ENCODE measurements at regions not wholly inside any gene's neighbourhood (a gene's known extent, or its start where the extent isn't known, plus 50 kb on each side); places are given as distances from the start of the nearest gene placed in this dataset.

DNA sequence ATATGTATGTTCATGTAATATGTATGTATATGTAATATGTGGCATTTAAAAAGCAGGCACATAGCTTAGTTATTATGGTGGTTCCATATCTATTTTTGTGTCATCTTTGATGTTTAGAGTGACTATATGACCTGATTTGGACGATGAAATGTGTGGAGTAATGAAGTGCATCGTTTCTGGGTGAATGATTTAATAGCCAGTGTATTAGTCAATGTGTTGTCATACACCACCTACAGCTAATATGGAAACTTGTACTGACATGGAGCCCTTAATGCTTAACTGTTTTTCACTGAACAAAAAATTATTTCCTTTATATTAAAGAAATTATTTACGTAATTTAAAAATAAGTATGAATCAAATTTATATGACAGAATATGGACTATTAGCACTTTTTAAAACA is 292.3 kb upstream of the FSTL5 start:
- Histone ChIP-seq H3K9me3 (replicated peaks; ENCODE audit: insufficient read depth, low read length) (no peaks in the 10 kb centered on the region), H3K79me2 (ENCODE audit: low read length) (no peaks in the 10 kb centered on the region), H3K9ac (ENCODE audit: low read length) (no peak overlapping the region), H3K36me3 (replicated peaks; ENCODE audit: insufficient read depth, low read length) (no peaks in the 10 kb centered on the region), H3K27me3 (replicated peaks; ENCODE audit: insufficient read depth, low read length) (no peaks in the 10 kb centered on the region), H3K9me2 (replicated peaks; ENCODE audit: insufficient read depth, low read length) (no peaks in the 10 kb centered on the region), H3F3A (ENCODE audit: insufficient read depth, low read length) (no peaks in the 10 kb centered on the region), H3K27ac (ENCODE audit: low read length) (no peak overlapping the region), H3K4me1 (ENCODE audit: low read length) (no peaks in the 10 kb centered on the region), H2AFZ (ENCODE audit: low read length) (no peak overlapping the region), H4K20me1 (ENCODE audit: insufficient read depth, low read length) (no peaks in the 10 kb centered on the region), H3K4me3 (ENCODE audit: low read length) (no peak overlapping the region), H3K4me2 (ENCODE audit: low read depth, low read length) (no peak overlapping the region)
- TF ChIP-seq EZH2phosphoT487 (IDR thresholded peaks at IDR 0.05; ENCODE audit: low read length): no peak
- no peak for TF ChIP-seq CTCF (IDR thresholded peaks at IDR 0.05; ENCODE audit: low read length)
- TF ChIP-seq EZH2 (optimal IDR thresholded peaks at IDR 0.05; ENCODE audit: low read depth, low read length): no peak
- no peak for DNase-seq

GRCh38 chr4:162450531-162451035 is 286.8 kb upstream of the FSTL5 start:
- Histone ChIP-seq H3F3A (ENCODE audit: insufficient read depth, low read length) (no peaks in the 10 kb centered on the region), H2AFZ (ENCODE audit: low read length) (no peak overlapping the region), H3K9me3 (replicated peaks; ENCODE audit: insufficient read depth, low read length) (no peaks in the 10 kb centered on the region), H3K9me2 (replicated peaks; ENCODE audit: insufficient read depth, low read length) (no peaks in the 10 kb centered on the region), H3K27me3 (replicated peaks; ENCODE audit: insufficient read depth, low read length) (no peaks in the 10 kb centered on the region), H3K4me2 (ENCODE audit: low read depth, low read length) (no peak overlapping the region), H3K9ac (ENCODE audit: low read length) (no peak overlapping the region), H3K4me3 (ENCODE audit: low read length) (no peak overlapping the region), H3K79me2 (ENCODE audit: low read length) (no peaks in the 10 kb centered on the region), H3K36me3 (replicated peaks; ENCODE audit: insufficient read depth, low read length) (no peaks in the 10 kb centered on the region), H3K27ac (ENCODE audit: low read length) (no peak overlapping the region), H4K20me1 (ENCODE audit: insufficient read depth, low read length) (no peaks in the 10 kb centered on the region), H3K4me1 (ENCODE audit: low read length) (no peaks in the 10 kb centered on the region)
- TF ChIP-seq EZH2phosphoT487 (IDR thresholded peaks at IDR 0.05; ENCODE audit: low read length) (no peak), CTCF (IDR thresholded peaks at IDR 0.05; ENCODE audit: low read length) (no peak), EZH2 (optimal IDR thresholded peaks at IDR 0.05; ENCODE audit: low read depth, low read length) (no peak)
- DNase-seq: no peak

GRCh38 chr4:162443510-162443909 is 279.7 kb upstream of the FSTL5 start:
- H3K4me1 ChIP-seq (ENCODE audit: low read length): no peaks in the 10 kb centered on the region
- no peaks in the 10 kb centered on the region for H3K27me3 ChIP-seq (replicated peaks; ENCODE audit: insufficient read depth, low read length)
- no peaks in the 10 kb centered on the region for H3F3A ChIP-seq (ENCODE audit: insufficient read depth, low read length)
- H3K79me2 ChIP-seq (ENCODE audit: low read length): no peaks in the 10 kb centered on the region
- H2AFZ ChIP-seq (ENCODE audit: low read length): no peak overlapping the region
- no peaks in the 10 kb centered on the region for H3K9me2 ChIP-seq (replicated peaks; ENCODE audit: insufficient read depth, low read length)
- H3K9ac ChIP-seq (ENCODE audit: low read length): no peak overlapping the region
- TF ChIP-seq EZH2phosphoT487 (IDR thresholded peaks at IDR 0.05; ENCODE audit: low read length) (no peak), CTCF (IDR thresholded peaks at IDR 0.05; ENCODE audit: low read length) (no peak), EZH2 (optimal IDR thresholded peaks at IDR 0.05; ENCODE audit: low read depth, low read length) (no peak)
- DNase-seq: no peak
- no peaks in the 10 kb centered on the region for H3K36me3 ChIP-seq (replicated peaks; ENCODE audit: insufficient read depth, low read length)
- no peak overlapping the region for H3K4me3 ChIP-seq (ENCODE audit: low read length)
- no peak overlapping the region for H3K4me2 ChIP-seq (ENCODE audit: low read depth, low read length)
- H3K27ac ChIP-seq (ENCODE audit: low read length): no peak overlapping the region
- no peaks in the 10 kb centered on the region for H3K9me3 ChIP-seq (replicated peaks; ENCODE audit: insufficient read depth, low read length)
- no peaks in the 10 kb centered on the region for H4K20me1 ChIP-seq (ENCODE audit: insufficient read depth, low read length)
